GM12878 (cell line): ENCODE measurements at regions not wholly inside any gene's neighbourhood (a gene's known extent, or its start where the extent isn't known, plus 50 kb on each side); places are given as distances from the start of the nearest gene placed in this dataset.

Experiments
- CBX5 ChIP-seq: sonication (generic); IDR thresholded peaks from 2 replicates; pipeline ENCODE4 v1.6.1; 2016; ENCODE audit warnings: low read depth, moderate library complexity, mild to moderate bottlenecking, inconsistent platforms
- ESRRA ChIP-seq: IDR thresholded peaks from 2 replicates; pipeline ENCODE4 v1.6.1; 2012; ENCODE audit warnings: mild to moderate bottlenecking, low read length, improper control_type of control experiment
- JUND ChIP-seq: IDR thresholded peaks from 2 replicates; pipeline ENCODE4 v1.6.1; 2012; ENCODE audit warnings: low read depth, mild to moderate bottlenecking, low read length, improper control_type of control experiment, moderate library complexity
- KAT2A ChIP-seq: conservative IDR thresholded peaks from 2 replicates; pipeline ENCODE4 v1.6.1; 2011; ENCODE audit warnings: low read depth, low read length; ENCODE audit not compliant: control insufficient read depth
- LARP7 ChIP-seq: fragments of 450-650 bp; IDR thresholded peaks from 2 replicates; pipeline ENCODE4 v1.6.1; 2017; ENCODE audit warnings: mild to moderate bottlenecking
- MYB ChIP-seq: fragments of 150-350 bp; IDR thresholded peaks from 2 replicates; pipeline ENCODE4 v1.6.1; 2014; ENCODE audit warnings: mild to moderate bottlenecking, low read depth, low read length, borderline replicate concordance
- NFIC ChIP-seq: IDR thresholded peaks from 2 replicates; pipeline ENCODE4 v1.6.1; 2012; ENCODE audit warnings: low read depth, mild to moderate bottlenecking, inconsistent platforms, low read length, moderate library complexity
- NFYA ChIP-seq: IDR thresholded peaks from 2 replicates; pipeline ENCODE4 v1.6.1; 2011; ENCODE audit warnings: low read depth, mild to moderate bottlenecking, low read length, improper control_type of control experiment, borderline replicate concordance
- SIX5 ChIP-seq: IDR thresholded peaks from 2 replicates; pipeline ENCODE4 v1.6.1; 2011; ENCODE audit warnings: mild to moderate bottlenecking, low read depth, low read length, moderate library complexity; ENCODE audit not compliant: severe bottlenecking
- YY1 ChIP-seq: IDR thresholded peaks from 2 replicates; pipeline ENCODE4 v1.6.1; 2011; ENCODE audit warnings: low read depth, mild to moderate bottlenecking, low read length
- ZNF384 ChIP-seq: IDR thresholded peaks from 2 replicates; pipeline ENCODE4 v1.6.1; 2012; ENCODE audit warnings: low read depth, mild to moderate bottlenecking, low read length, improper control_type of control experiment, borderline replicate concordance
- TF ChIP-seq, protein P1 (sequence below): fragments of 450-650 bp; IDR thresholded peaks from 2 replicates; pipeline ENCODE4 v1.6.1; 2017; ENCODE audit warnings: antibody characterized with exemption, mild to moderate bottlenecking, moderate library complexity
- TF ChIP-seq, protein P2 (sequence below): fragments of 450-650 bp; IDR thresholded peaks from 2 replicates; pipeline ENCODE4 v1.6.1; 2017; ENCODE audit warnings: mild to moderate bottlenecking, moderate library complexity
- TF ChIP-seq, protein P3 (sequence below), 3 experiments: IDR thresholded peaks in 2 of 3; conservative IDR thresholded peaks in 1 of 3; 2 replicates each; pipeline ENCODE4 v1.5.1; 2011; ENCODE audit warnings: low read depth in 3 of 3, low read length in 3 of 3, mild to moderate bottlenecking in 3 of 3, control low read depth in 2 of 3, moderate library complexity in 2 of 3, inconsistent platforms in 1 of 3, mixed read lengths in 1 of 3; ENCODE audit not compliant: control insufficient read depth in 2 of 3, insufficient read depth in 1 of 3; ENCODE audit errors: extremely low read depth in 1 of 3
- TF ChIP-seq, protein P4 (sequence below): fragments of 450-650 bp; IDR thresholded peaks from 2 replicates; pipeline ENCODE4 v1.6.1; 2016; ENCODE audit warnings: mild to moderate bottlenecking
- TF ChIP-seq, protein P5 (sequence below): IDR thresholded peaks from 2 replicates; pipeline ENCODE4 v1.6.1; 2012; ENCODE audit warnings: low read depth, low read length, improper control_type of control experiment
- TF ChIP-seq, protein P6 (sequence below): fragments of 450-650 bp; IDR thresholded peaks from 2 replicates; pipeline ENCODE4 v1.6.1; 2017; ENCODE audit warnings: low read depth, mild to moderate bottlenecking, moderate library complexity

DNA sequence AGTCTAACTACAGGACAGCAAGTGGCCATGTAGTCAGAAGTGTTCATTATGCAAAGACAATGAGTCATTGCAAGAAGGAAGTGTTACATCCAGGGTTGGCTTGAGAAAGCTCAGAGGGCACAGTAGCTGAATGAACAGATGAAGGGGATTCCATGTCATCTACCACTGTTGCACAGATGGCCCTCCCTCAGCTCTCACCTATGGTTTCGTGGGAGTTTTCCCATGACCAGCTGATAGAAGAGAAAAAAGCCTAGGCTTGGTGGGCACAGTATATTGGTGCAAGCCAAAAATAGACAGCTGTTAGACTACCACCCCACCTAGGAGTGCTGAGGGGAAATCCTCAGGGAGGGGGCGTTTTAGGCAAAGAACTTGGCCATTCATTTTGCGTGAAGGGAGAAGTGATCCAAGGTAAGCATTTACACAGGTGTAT lies 217.0 kb downstream of the DMRT2 start (continued):
- TF ChIP-seq, protein P1, sequence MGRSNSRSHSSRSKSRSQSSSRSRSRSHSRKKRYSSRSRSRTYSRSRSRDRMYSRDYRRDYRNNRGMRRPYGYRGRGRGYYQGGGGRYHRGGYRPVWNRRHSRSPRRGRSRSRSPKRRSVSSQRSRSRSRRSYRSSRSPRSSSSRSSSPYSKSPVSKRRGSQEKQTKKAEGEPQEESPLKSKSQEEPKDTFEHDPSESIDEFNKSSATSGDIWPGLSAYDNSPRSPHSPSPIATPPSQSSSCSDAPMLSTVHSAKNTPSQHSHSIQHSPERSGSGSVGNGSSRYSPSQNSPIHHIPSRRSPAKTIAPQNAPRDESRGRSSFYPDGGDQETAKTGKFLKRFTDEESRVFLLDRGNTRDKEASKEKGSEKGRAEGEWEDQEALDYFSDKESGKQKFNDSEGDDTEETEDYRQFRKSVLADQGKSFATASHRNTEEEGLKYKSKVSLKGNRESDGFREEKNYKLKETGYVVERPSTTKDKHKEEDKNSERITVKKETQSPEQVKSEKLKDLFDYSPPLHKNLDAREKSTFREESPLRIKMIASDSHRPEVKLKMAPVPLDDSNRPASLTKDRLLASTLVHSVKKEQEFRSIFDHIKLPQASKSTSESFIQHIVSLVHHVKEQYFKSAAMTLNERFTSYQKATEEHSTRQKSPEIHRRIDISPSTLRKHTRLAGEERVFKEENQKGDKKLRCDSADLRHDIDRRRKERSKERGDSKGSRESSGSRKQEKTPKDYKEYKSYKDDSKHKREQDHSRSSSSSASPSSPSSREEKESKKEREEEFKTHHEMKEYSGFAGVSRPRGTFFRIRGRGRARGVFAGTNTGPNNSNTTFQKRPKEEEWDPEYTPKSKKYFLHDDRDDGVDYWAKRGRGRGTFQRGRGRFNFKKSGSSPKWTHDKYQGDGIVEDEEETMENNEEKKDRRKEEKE: no peak
- TF ChIP-seq SIX5 (no peak), NFYA (no peak), KAT2A (no peak), MYB (no peak), NFIC (no peak), CBX5 (no peak), JUND (peak; percentile 82; the same call in 1 of the 2 replicates), LARP7 (no peak), ESRRA (no peak), YY1 (no peak), ZNF384 (peak; percentile 57; the same call in 1 of the 2 replicates)
- TF ChIP-seq, protein P2, sequence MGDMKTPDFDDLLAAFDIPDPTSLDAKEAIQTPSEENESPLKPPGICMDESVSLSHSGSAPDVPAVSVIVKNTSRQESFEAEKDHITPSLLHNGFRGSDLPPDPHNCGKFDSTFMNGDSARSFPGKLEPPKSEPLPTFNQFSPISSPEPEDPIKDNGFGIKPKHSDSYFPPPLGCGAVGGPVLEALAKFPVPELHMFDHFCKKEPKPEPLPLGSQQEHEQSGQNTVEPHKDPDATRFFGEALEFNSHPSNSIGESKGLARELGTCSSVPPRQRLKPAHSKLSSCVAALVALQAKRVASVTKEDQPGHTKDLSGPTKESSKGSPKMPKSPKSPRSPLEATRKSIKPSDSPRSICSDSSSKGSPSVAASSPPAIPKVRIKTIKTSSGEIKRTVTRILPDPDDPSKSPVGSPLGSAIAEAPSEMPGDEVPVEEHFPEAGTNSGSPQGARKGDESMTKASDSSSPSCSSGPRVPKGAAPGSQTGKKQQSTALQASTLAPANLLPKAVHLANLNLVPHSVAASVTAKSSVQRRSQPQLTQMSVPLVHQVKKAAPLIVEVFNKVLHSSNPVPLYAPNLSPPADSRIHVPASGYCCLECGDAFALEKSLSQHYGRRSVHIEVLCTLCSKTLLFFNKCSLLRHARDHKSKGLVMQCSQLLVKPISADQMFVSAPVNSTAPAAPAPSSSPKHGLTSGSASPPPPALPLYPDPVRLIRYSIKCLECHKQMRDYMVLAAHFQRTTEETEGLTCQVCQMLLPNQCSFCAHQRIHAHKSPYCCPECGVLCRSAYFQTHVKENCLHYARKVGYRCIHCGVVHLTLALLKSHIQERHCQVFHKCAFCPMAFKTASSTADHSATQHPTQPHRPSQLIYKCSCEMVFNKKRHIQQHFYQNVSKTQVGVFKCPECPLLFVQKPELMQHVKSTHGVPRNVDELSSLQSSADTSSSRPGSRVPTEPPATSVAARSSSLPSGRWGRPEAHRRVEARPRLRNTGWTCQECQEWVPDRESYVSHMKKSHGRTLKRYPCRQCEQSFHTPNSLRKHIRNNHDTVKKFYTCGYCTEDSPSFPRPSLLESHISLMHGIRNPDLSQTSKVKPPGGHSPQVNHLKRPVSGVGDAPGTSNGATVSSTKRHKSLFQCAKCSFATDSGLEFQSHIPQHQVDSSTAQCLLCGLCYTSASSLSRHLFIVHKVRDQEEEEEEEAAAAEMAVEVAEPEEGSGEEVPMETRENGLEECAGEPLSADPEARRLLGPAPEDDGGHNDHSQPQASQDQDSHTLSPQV: no peak
- TF ChIP-seq, protein P3, sequence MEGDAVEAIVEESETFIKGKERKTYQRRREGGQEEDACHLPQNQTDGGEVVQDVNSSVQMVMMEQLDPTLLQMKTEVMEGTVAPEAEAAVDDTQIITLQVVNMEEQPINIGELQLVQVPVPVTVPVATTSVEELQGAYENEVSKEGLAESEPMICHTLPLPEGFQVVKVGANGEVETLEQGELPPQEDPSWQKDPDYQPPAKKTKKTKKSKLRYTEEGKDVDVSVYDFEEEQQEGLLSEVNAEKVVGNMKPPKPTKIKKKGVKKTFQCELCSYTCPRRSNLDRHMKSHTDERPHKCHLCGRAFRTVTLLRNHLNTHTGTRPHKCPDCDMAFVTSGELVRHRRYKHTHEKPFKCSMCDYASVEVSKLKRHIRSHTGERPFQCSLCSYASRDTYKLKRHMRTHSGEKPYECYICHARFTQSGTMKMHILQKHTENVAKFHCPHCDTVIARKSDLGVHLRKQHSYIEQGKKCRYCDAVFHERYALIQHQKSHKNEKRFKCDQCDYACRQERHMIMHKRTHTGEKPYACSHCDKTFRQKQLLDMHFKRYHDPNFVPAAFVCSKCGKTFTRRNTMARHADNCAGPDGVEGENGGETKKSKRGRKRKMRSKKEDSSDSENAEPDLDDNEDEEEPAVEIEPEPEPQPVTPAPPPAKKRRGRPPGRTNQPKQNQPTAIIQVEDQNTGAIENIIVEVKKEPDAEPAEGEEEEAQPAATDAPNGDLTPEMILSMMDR (IDR thresholded peaks at IDR 0.05 in 2 of 3, conservative IDR thresholded peaks at IDR 0.05 in 1 of 3; ENCODE audit: control insufficient read depth in 2 of 3, extremely low read depth in 1 of 3, insufficient read depth in 1 of 3, low read depth in 3 of 3, low read length in 3 of 3): no peak
- TF ChIP-seq, protein P4, sequence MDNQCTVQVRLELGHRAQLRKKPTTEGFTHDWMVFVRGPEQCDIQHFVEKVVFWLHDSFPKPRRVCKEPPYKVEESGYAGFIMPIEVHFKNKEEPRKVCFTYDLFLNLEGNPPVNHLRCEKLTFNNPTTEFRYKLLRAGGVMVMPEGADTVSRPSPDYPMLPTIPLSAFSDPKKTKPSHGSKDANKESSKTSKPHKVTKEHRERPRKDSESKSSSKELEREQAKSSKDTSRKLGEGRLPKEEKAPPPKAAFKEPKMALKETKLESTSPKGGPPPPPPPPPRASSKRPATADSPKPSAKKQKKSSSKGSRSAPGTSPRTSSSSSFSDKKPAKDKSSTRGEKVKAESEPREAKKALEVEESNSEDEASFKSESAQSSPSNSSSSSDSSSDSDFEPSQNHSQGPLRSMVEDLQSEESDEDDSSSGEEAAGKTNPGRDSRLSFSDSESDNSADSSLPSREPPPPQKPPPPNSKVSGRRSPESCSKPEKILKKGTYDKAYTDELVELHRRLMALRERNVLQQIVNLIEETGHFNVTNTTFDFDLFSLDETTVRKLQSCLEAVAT: peak; percentile 45
- TF ChIP-seq, protein P5, sequence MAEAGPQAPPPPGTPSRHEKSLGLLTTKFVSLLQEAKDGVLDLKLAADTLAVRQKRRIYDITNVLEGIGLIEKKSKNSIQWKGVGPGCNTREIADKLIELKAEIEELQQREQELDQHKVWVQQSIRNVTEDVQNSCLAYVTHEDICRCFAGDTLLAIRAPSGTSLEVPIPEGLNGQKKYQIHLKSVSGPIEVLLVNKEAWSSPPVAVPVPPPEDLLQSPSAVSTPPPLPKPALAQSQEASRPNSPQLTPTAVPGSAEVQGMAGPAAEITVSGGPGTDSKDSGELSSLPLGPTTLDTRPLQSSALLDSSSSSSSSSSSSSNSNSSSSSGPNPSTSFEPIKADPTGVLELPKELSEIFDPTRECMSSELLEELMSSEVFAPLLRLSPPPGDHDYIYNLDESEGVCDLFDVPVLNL: no peak
- TF ChIP-seq, protein P6, sequence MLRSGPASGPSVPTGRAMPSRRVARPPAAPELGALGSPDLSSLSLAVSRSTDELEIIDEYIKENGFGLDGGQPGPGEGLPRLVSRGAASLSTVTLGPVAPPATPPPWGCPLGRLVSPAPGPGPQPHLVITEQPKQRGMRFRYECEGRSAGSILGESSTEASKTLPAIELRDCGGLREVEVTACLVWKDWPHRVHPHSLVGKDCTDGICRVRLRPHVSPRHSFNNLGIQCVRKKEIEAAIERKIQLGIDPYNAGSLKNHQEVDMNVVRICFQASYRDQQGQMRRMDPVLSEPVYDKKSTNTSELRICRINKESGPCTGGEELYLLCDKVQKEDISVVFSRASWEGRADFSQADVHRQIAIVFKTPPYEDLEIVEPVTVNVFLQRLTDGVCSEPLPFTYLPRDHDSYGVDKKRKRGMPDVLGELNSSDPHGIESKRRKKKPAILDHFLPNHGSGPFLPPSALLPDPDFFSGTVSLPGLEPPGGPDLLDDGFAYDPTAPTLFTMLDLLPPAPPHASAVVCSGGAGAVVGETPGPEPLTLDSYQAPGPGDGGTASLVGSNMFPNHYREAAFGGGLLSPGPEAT: peak; percentile 89
